Breast epithelium (tissue), 4 donors: ENCODE measurements at regions not wholly inside any gene's neighbourhood (a gene's known extent, or its start where the extent isn't known, plus 50 kb on each side); places are given as distances from the start of the nearest gene placed in this dataset.

Experiments
- DNase-seq, 2 donors: peaks; one replicate each; pipeline ENCODE4 v3.0.0-alpha.2; 2019; ENCODE audit warnings: low spot score in 2 of 2
- H3K27ac ChIP-seq, 2 donors: fragments of 200-600 bp; sonication (generic) in 1 of 2; one replicate each; pipeline ENCODE4 v1.5.1; 2016 to 2019; ENCODE audit warnings: mild to moderate bottlenecking in 1 of 2
- H3K27me3 ChIP-seq, 2 donors: fragments of 200-600 bp; sonication (generic) in 1 of 2; one replicate each; pipeline versions ENCODE4 v1.5.1 to v1.6.0; 2017 to 2019; ENCODE audit warnings: control low read depth in 1 of 2, mild to moderate bottlenecking in 1 of 2
- H3K36me3 ChIP-seq: fragments of 200-600 bp; one replicate; pipeline ENCODE4 v1.5.1; 2019
- H3K4me1 ChIP-seq, 2 donors: fragments of 200-600 bp; sonication (generic); one replicate each; pipeline ENCODE4 v1.5.1; 2016 to 2019; ENCODE audit warnings: control low read depth in 1 of 2
- H3K4me3 ChIP-seq, 3 donors: fragments of 200-600 bp; sonication (generic); 1 replicate in 2 of 3; 2 replicates in 1 of 3; pipeline ENCODE4 v1.5.1; 2016 to 2019; ENCODE audit warnings: mild to moderate bottlenecking in 3 of 3, moderate library complexity in 2 of 3
- H3K9me3 ChIP-seq, 2 donors: fragments of 200-600 bp; sonication (generic) in 1 of 2; one replicate each; pipeline ENCODE4 v1.5.1; 2016 to 2019; ENCODE audit warnings: control low read depth in 1 of 2
- POLR2A ChIP-seq: fragments of 450-650 bp; IDR thresholded peaks from one replicate; pipeline ENCODE4 v1.6.1; 2016; ENCODE audit warnings: antibody characterized with exemption, mild to moderate bottlenecking, moderate library complexity
- POLR2AphosphoS5 ChIP-seq, 3 donors: sonication (generic); formaldehyde crosslinking; IDR thresholded peaks; one replicate each; pipeline ENCODE4 v1.6.1; 2017; ENCODE audit warnings: antibody characterized with exemption in 3 of 3
- intact Hi-C: fragments of 100-400 bp; cut with DNase I; formaldehyde crosslinking; loops from one replicate; pipeline ENCODE4 v1.15.1; 2023; ENCODE audit warnings: low total_unique reads
- TF ChIP-seq, protein P1 (sequence below), 3 donors: fragments of 450-650 bp; IDR thresholded peaks; one replicate each; pipeline ENCODE4 v1.5.1; 2016 to 2017; ENCODE audit warnings: antibody characterized with exemption in 3 of 3, mild to moderate bottlenecking in 3 of 3, moderate library complexity in 3 of 3

DNA sequence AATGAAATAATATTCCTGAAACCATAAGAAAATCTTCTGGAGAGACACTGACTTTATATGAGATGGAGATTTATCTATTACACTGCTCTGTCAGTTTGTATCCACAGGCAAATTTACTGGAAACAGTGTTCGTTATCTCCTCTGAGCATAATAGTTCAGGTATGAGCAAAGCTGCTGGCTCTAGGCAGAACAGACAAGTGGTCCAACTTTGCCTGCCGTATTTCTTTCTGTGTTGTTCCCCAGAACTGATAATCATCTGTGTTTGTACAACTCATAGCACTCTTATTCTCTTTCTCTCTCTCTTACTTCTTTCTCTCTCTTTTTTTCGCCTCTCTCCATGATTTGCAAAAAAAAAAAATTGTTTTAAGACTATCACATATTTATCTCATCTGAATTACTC is 623.8 kb upstream of the CHORDC1 start:
- TF ChIP-seq, protein P1, sequence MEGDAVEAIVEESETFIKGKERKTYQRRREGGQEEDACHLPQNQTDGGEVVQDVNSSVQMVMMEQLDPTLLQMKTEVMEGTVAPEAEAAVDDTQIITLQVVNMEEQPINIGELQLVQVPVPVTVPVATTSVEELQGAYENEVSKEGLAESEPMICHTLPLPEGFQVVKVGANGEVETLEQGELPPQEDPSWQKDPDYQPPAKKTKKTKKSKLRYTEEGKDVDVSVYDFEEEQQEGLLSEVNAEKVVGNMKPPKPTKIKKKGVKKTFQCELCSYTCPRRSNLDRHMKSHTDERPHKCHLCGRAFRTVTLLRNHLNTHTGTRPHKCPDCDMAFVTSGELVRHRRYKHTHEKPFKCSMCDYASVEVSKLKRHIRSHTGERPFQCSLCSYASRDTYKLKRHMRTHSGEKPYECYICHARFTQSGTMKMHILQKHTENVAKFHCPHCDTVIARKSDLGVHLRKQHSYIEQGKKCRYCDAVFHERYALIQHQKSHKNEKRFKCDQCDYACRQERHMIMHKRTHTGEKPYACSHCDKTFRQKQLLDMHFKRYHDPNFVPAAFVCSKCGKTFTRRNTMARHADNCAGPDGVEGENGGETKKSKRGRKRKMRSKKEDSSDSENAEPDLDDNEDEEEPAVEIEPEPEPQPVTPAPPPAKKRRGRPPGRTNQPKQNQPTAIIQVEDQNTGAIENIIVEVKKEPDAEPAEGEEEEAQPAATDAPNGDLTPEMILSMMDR (IDR thresholded peaks at IDR 0.05) = no peak
- TF ChIP-seq POLR2A (no peak), POLR2AphosphoS5 (IDR thresholded peaks at IDR 0.05) (no peak)
- intact Hi-C loops = no loop called here

DNA sequence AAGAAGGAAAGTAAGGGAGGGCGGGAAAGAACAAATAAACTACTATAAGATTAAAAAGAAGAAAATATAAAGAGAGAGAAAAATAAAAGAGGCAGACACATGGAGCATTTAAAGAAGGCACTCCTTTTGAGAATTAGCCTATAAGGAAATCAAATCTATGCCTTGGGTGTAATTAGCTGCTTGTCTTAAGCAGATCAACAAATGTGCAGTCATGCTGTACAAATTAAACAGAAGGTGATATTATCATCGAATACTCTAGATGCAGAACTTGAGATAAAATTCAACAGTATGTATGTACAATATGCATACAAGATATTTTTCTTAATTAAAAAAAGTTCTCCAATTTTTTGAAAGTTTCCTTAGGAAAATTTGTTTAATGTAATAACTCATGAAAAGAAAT is 623.0 kb upstream of the CHORDC1 start:
- H3K9me3 ChIP-seq = no peaks in the 10 kb centered on the region
- H3K4me1 ChIP-seq = no peaks in the 10 kb centered on the region
- TF ChIP-seq, protein P1 (IDR thresholded peaks at IDR 0.05) = no peak
- TF ChIP-seq POLR2A (no peak), POLR2AphosphoS5 (IDR thresholded peaks at IDR 0.05) (no peak)
- H3K27me3 ChIP-seq = no peaks in the 10 kb centered on the region
- intact Hi-C loops = no loop called here
- DNase-seq = no peak
- H3K27ac ChIP-seq = no peak overlapping the region
- H3K36me3 ChIP-seq = no peaks in the 10 kb centered on the region
- H3K4me3 ChIP-seq = no peak overlapping the region

More for the DNA sequence above, 623.8 kb upstream of the CHORDC1 start:
- Histone ChIP-seq H3K27me3 (no peaks in the 10 kb centered on the region), H3K4me1 (no peaks in the 10 kb centered on the region), H3K9me3 (no peaks in the 10 kb centered on the region), H3K36me3 (no peaks in the 10 kb centered on the region), H3K27ac (no peak overlapping the region), H3K4me3 (no peak overlapping the region)
- no peak for DNase-seq

DNA sequence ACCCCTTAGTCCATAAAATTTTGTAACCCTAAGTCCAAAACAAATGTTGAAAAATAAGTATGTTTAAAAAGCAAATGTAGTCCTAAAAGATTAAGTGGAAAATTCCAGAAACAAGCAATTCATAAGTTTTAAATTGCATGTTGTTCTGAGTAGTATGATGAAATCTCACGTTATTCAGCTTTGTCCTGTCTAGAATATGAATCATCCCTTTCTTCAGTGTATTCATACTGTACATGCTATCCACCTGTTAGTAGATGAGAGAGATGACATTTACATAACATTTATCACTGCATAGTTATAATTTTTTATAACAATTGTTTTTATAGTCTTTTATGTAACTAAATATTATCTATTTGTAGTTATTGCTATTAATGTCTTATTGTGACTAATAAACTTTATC is 622.3 kb upstream of the CHORDC1 start:
- DNase-seq = no peak
- no peaks in the 10 kb centered on the region for H3K36me3 ChIP-seq

DNA sequence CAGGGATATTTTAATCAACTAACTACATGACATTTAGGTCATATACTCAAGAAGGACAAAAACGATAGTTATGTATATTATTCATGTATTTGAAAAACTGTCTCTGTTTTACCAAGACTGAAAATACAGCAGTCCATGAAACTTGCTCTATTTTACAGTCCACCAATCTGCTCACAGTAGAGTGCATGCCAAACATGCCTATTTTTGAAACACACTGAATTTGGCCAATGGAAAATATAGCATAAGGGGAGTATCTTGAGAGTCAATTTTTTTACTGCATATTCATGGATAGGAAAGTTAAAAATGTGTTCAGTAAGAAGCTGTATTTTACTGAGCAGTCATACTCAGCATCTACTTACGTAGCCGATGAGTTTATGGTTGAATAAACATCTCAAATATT is 621.2 kb upstream of the CHORDC1 start:
- TF ChIP-seq, protein P1 (IDR thresholded peaks at IDR 0.05) = no peak
- TF ChIP-seq POLR2A = no peak
- TF ChIP-seq POLR2AphosphoS5 (IDR thresholded peaks at IDR 0.05) = no peak

More for the DNA sequence above, 622.3 kb upstream of the CHORDC1 start:
- H3K27ac ChIP-seq = no peak overlapping the region
- TF ChIP-seq POLR2AphosphoS5 (IDR thresholded peaks at IDR 0.05) = no peak
- TF ChIP-seq, protein P1 (IDR thresholded peaks at IDR 0.05) = no peak
- no peak for TF ChIP-seq POLR2A
- no peaks in the 10 kb centered on the region for H3K9me3 ChIP-seq
- H3K4me3 ChIP-seq = no peak overlapping the region
- no peaks in the 10 kb centered on the region for H3K27me3 ChIP-seq
- intact Hi-C loops = no loop called here
- H3K4me1 ChIP-seq = no peaks in the 10 kb centered on the region

DNA sequence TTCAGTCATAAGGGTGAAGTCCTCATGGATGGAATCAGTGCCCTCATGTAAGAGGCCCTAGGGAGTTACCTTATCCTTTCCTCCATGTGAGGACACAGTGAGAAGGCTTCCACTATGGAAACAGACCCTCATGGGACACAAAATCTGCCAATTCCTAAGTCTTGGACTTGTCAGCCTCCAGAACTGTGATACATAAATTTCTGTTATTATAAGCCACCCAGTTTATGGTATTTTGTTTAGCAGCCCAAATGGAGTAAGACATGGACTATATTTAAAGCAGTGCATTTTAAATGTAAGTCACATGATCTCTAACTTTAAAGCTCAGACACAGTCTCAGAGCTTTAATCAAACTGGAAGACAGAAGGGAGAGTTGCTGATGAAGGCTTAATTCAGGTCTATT is 619.8 kb upstream of the CHORDC1 start:
- no peak overlapping the region for H3K27ac ChIP-seq
- DNase-seq = no peak
- intact Hi-C loops = no loop called here

More for the DNA sequence above, 621.2 kb upstream of the CHORDC1 start:
- intact Hi-C loops = no loop called here
- Histone ChIP-seq H3K4me1 (no peaks in the 10 kb centered on the region), H3K27me3 (no peaks in the 10 kb centered on the region), H3K9me3 (no peaks in the 10 kb centered on the region), H3K27ac (no peak overlapping the region), H3K4me3 (no peak overlapping the region), H3K36me3 (no peaks in the 10 kb centered on the region)
- no peak for DNase-seq

More for the DNA sequence above, 619.8 kb upstream of the CHORDC1 start:
- no peak overlapping the region for H3K4me3 ChIP-seq
- no peaks in the 10 kb centered on the region for H3K9me3 ChIP-seq
- no peaks in the 10 kb centered on the region for H3K36me3 ChIP-seq
- H3K4me1 ChIP-seq = no peaks in the 10 kb centered on the region
- TF ChIP-seq, protein P1 (IDR thresholded peaks at IDR 0.05) = no peak
- no peak for TF ChIP-seq POLR2AphosphoS5 (IDR thresholded peaks at IDR 0.05)
- H3K27me3 ChIP-seq = no peaks in the 10 kb centered on the region
